Heart right ventricle (tissue), 16 donors: ENCODE measurements at regions not wholly inside any gene's neighbourhood (a gene's known extent, or its start where the extent isn't known, plus 50 kb on each side); places are given as distances from the start of the nearest gene placed in this dataset.

Experiments used
- ATAC-seq, 8 donors: fragments of 200-7000 bp; cut with Tn5 transposase; one replicate each; pipeline ENCODE4 v1.9.1; 2020; ENCODE audit warnings: mild to moderate bottlenecking in 8 of 8, moderate library complexity in 8 of 8, moderate number of reproducible peaks in 1 of 8
- DNase-seq, 2 donors: peaks; one replicate each; pipeline ENCODE4 v3.0.0-alpha.2; 2020
- H3K27ac ChIP-seq, 10 donors: fragments of 200-600 bp; sonication (generic) in 2 of 10; one replicate each; pipeline versions ENCODE4 v1.5.0 to v1.8.0; 2020 to 2022; ENCODE audit warnings: mild to moderate bottlenecking in 3 of 10
- H3K27me3 ChIP-seq, 7 donors: fragments of 200-600 bp; one replicate each; pipeline ENCODE4 v1.8.0; 2021 to 2022; ENCODE audit warnings: mild to moderate bottlenecking in 2 of 7
- H3K36me3 ChIP-seq, 9 donors: fragments of 200-600 bp; sonication (generic) in 1 of 9; one replicate each; pipeline versions ENCODE4 v1.5.0 to v1.8.0; 2020 to 2022; ENCODE audit warnings: mild to moderate bottlenecking in 2 of 9
- H3K4me1 ChIP-seq, 9 donors: fragments of 200-600 bp; sonication (generic) in 1 of 9; one replicate each; pipeline versions ENCODE4 v1.5.0 to v1.8.0; 2020 to 2022; ENCODE audit warnings: mild to moderate bottlenecking in 4 of 9
- H3K4me3 ChIP-seq, 10 donors: fragments of 200-600 bp; sonication (generic) in 2 of 10; one replicate each; pipeline versions ENCODE4 v1.5.0 to v1.8.0; 2020 to 2022; ENCODE audit warnings: mild to moderate bottlenecking in 7 of 10, moderate library complexity in 2 of 10
- H3K9me3 ChIP-seq, 11 donors: fragments of 200-600 bp in 10 of 11; sonication (generic) in 2 of 11; one replicate each; pipeline versions ENCODE4 v1.5.0 to v1.8.0; 2013 to 2022; ENCODE audit warnings: mild to moderate bottlenecking in 2 of 11, control low read depth in 1 of 11, moderate library complexity in 1 of 11
- CTCF ChIP-seq, 9 donors: fragments of 200-600 bp; sonication (generic) in 2 of 9; IDR thresholded peaks; one replicate each; pipeline versions ENCODE4 v1.5.0 to v1.8.0; 2021 to 2022; ENCODE audit warnings: antibody characterized with exemption in 9 of 9, mild to moderate bottlenecking in 5 of 9, moderate library complexity in 1 of 9
- WGBS, 2 donors: extraction: QIAGEN DNeasy Blood & Tissue Kit; methylation state at CpG; one replicate each; pipeline ENCODE4 v1.1.7; 2013; ENCODE audit warnings: inconsistent platforms in 1 of 2; 5-methylcytosine and 5-hydroxymethylcytosine counted together
- intact Hi-C, 10 donors: fragments of 100-400 bp; cut with DNase I; formaldehyde crosslinking; loops; one replicate each; pipeline versions ENCODE4 v1.11.1 to v1.14.2; 2022
- donor health status: Arrhythmogenic right ventricular cardiomyopathy.
- donor health status: ischemic (EF 13 %, LVEDD 7.1; RV severe dilation, severe dysfunction).
- donor health status: healthy with polysubstance abuse.
- donor health status: DM: no; HTN: yes; CAD: no.
- donor health status: DM: no; HTN: no; CAD: no.
- donor health status: ischemic (EF 25% LVEDD 6.9; RV normal size, moderate dysfunction).
- donor health status: ischemic (EF 25% LVEDD 5.7; RV mildly dilated, moderate dysfunction).
- donor health status: healthy.
- donor health status: DM: yes; HTN: yes; CAD: no.
- donor health status: Ischemic cardiomyopathy.
- donor health status: ischemic (EF 35%, LVEDD 5.7; RV mildly dilated, moderate dysfunction).
- donor health status: nonischemic (EF 11% LVEDD 7.7; RV severe dilation, severe dysfunction).
- donor health status: DM: yes; HTN: yes; CAD: no.
- donor health status: PGD.
- donor health status: ischemic (EF 29% LVEDD 5.4; RV normal size, mild dysfunction).
- donor health status: nonischemic (EF 23%, LVEDD 6.1; RV moderate dilation, normal function).

DNA sequence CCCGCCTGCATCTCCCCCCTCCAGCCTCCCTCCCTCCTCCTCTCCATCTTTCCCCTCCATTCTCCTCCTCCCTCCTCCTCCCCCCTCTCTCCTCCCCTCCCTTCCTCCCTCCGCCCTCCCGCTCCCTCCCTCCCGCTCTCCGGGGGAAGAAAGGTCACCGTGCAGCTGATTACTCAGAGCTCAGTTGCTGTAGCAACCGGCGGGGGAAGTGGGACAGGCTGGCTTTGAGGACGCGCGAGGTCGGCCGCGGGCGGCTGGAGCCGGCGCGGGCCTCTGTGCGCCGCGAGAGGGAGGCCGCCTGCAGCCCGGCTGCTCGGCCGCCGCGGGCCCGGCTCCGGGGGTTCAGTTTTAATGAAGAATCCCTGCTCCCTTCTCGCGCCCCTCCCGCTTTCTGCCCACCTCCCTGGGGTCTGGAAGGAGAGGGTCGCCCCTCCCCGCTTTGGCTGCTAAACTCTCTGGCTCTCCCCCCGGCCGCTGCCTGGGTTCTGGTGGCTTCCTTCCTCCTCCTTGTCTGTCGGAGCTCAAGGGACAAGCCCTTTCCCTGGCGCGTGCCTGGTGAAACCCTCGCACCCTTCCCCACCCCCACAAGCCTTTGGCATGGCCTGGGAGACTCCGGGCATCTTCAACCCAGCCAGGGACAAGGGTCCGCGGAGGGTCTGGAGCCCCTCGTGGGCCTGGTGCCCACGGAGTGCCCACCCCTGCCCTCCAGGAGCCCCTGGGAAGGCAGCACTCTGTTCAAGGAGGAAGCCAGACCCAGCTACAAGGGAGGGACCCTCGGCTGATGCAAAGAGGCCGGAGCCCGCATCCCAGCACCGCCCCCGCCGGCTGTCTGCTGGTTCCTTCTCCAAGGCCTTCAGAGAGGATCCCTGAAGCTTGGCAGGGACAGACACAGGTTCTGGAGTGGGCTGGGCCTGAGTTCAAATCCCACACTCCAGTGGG, 160.3 kb downstream of the C9orf50 start:
- DNase-seq (peak; percentile 95 to 98), ATAC-seq (peak; percentile 88 to 95 (median 91))
- H3K9me3 ChIP-seq = no peaks in the 10 kb centered on the region
- H3K4me1 ChIP-seq = peaks cover 28 to 52% (median 46%) of the 10 kb centered on the region in 9 donors
- no peaks in the 10 kb centered on the region for H3K27me3 ChIP-seq
- no peaks in the 10 kb centered on the region for H3K36me3 ChIP-seq
- 2 to 4% methylated on average over 45 to 48 of the region's 51 CpGs for WGBS, 2 donors
- intact Hi-C loops = loop anchor here in 6 of 10 donors (1.0 to 5.0 kb wide), 4 partner anchors 22 to 47 kb away; no protein-coding TSS in a partner anchor
- TF ChIP-seq CTCF (IDR thresholded peaks at IDR 0.05) = peak in 5 of 9 donors; percentile 11 to 59 (median 31)
- H3K27ac ChIP-seq = peak overlapping the region; percentile 86 to 100 (median 98)
- H3K4me3 ChIP-seq = peak overlapping the region in 9 of 10 donors; percentile 30 to 57 (median 50)

- Histone ChIP-seq H3K9me3 (no peaks in the 10 kb centered on the region), H3K4me1 (peaks cover 25 to 44% (median 38%) of the 10 kb centered on the region in 9 donors), H3K27me3 (no peaks in the 10 kb centered on the region), H3K27ac (peak overlapping the region; percentile 64 to 100 (median 85)), H3K36me3 (no peaks in the 10 kb centered on the region), H3K4me3 (peak overlapping the region in 7 of 10 donors; percentile 11 to 49 (median 16))
- intact Hi-C loops = loop anchor here in 8 of 10 donors (1.0 to 5.0 kb wide), 5 partner anchors 23 to 46 kb away; no protein-coding TSS in a partner anchor
- ATAC-seq (peak in 7 of 8 donors; percentile 2 to 55 (median 32)), DNase-seq (peak in 1 of 2 donors; percentile 36)
- 24 to 35% methylated on average over 24 to 29 of the region's 29 CpGs for WGBS, 2 donors
- TF ChIP-seq CTCF (IDR thresholded peaks at IDR 0.05) = no peak
Measured at GRCh38 chr9:129459547-129460322, 161.2 kb downstream of the C9orf50 start.

- no peaks in the 10 kb centered on the region for H3K36me3 ChIP-seq
- H3K9me3 ChIP-seq = no peaks in the 10 kb centered on the region
- peak; percentile 67 to 71 for DNase-seq
- H3K27me3 ChIP-seq = no peaks in the 10 kb centered on the region
- peak overlapping the region in 3 of 10 donors; percentile 15 to 29 (median 22) for H3K4me3 ChIP-seq
- 30 to 41% methylated on average over 29 of the region's 29 CpGs for WGBS, 2 donors
- intact Hi-C loops = loop anchor here in 3 of 10 donors (5.0 kb wide), 1 partner anchor 42 kb away; no protein-coding TSS in a partner anchor
- peak overlapping the region; percentile 64 to 100 (median 85) for H3K27ac ChIP-seq
- TF ChIP-seq CTCF (IDR thresholded peaks at IDR 0.05) = no peak
- peaks cover 25 to 42% (median 36%) of the 10 kb centered on the region in 9 donors for H3K4me1 ChIP-seq
- peak; percentile 23 to 80 (median 64) for ATAC-seq
Measured at GRCh38 chr9:129458663-129459546, 162.0 kb downstream of the C9orf50 start.
